GM12865 (cell line): ENCODE measurements at regions not wholly inside any gene's neighbourhood (a gene's known extent, or its start where the extent isn't known, plus 50 kb on each side); places are given as distances from the start of the nearest gene placed in this dataset.

Experiments
- DNase-seq: peaks from one replicate; pipeline ENCODE4 v3.0.0; 2010; ENCODE audit warnings: low read depth
- H3K4me3 ChIP-seq: 2 replicates; pipeline ENCODE4 v1.5.1; 2011; ENCODE audit warnings: mild to moderate bottlenecking, low read depth, low read length, control low read depth
- TF ChIP-seq, protein P1 (sequence below): IDR thresholded peaks from 2 replicates; pipeline ENCODE4 v1.5.1; 2011; ENCODE audit warnings: low read length, control low read depth, low read depth, inconsistent platforms; ENCODE audit not compliant: insufficient read depth; ENCODE audit errors: missing control alignments

DNA sequence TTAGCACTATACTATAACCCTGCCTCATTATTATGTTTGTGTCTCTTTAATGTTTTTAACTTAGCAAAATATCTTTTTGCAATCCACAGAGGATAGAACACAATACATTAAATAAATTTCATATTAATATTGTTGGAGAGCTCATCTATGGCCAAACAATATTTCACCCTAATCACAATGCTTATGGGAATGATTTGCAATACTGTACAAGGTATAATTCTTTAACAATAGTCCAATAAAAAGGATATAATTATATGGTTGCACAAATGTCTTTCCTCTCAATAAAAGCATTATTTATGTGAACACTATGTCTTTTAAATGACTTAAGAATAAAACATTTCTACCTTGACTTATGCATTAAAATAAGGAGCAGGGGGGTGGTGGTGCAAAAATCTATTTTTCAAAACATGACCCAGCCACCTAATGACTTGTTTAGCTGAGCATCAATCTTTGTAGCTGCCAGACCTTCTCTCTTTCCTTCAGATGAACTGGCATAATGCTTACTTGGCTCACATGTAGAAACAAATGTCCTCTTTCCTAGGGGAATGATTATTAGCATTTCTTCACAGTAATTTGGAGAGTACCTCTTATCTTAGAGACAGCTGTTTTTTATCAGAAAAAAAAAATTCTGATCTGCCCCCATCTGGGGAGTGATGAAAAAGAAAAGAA, 1933.6 kb upstream of the LRRTM1 start:
- TF ChIP-seq, protein P1, sequence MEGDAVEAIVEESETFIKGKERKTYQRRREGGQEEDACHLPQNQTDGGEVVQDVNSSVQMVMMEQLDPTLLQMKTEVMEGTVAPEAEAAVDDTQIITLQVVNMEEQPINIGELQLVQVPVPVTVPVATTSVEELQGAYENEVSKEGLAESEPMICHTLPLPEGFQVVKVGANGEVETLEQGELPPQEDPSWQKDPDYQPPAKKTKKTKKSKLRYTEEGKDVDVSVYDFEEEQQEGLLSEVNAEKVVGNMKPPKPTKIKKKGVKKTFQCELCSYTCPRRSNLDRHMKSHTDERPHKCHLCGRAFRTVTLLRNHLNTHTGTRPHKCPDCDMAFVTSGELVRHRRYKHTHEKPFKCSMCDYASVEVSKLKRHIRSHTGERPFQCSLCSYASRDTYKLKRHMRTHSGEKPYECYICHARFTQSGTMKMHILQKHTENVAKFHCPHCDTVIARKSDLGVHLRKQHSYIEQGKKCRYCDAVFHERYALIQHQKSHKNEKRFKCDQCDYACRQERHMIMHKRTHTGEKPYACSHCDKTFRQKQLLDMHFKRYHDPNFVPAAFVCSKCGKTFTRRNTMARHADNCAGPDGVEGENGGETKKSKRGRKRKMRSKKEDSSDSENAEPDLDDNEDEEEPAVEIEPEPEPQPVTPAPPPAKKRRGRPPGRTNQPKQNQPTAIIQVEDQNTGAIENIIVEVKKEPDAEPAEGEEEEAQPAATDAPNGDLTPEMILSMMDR = no peak
- H3K4me3 ChIP-seq = no peak overlapping the region
- no peak for DNase-seq

DNA sequence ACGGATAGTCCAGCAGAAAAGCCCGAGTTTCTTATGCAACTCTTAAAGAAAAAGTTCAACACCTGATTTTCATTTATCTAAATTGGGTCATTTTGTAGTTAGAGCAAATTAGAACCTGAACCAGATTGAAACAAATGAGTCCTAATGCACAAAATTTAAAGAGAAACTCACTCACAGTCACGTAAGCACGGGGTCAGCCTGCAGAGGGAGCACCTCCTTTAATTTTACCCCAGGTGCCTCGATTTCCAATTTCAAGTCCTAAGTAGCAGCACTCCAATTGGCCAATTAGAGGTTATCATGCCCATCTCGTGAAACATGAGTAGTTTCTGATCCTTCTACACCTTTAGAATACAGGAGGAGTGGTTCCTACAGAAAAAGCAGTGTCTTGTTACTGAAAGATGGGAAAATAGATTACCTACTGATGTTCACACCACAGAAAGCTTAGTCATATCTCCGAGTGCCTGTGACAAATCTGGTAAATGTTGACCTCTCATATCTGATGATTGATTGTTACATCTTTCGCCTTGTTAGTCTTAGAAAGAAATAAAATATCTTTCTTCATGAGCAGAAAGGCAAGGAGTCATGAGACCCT, 1929.8 kb upstream of the LRRTM1 start:
- no peak overlapping the region for H3K4me3 ChIP-seq
- TF ChIP-seq, protein P1 = no peak
- DNase-seq = no peak

DNA sequence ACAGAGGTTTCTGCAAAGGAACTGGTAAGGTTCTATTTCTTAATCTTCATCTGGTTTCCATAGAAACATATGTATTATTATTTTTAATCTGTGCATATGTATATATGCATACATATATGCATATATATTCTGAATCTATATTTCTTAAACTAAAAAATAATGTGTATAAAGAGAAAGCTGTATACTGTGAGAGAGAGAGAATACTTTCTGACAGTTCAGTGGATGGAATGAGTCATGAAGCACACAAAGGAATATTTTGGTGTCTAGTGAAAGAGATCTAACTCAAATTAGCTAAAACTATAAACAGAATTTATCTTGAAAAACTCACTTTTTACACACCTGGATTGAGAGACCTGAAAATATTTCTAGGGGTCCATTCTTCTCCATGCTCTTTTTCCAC, 1929.3 kb upstream of the LRRTM1 start:
- no peak for DNase-seq
- TF ChIP-seq, protein P1 = no peak
- H3K4me3 ChIP-seq = no peak overlapping the region

DNA sequence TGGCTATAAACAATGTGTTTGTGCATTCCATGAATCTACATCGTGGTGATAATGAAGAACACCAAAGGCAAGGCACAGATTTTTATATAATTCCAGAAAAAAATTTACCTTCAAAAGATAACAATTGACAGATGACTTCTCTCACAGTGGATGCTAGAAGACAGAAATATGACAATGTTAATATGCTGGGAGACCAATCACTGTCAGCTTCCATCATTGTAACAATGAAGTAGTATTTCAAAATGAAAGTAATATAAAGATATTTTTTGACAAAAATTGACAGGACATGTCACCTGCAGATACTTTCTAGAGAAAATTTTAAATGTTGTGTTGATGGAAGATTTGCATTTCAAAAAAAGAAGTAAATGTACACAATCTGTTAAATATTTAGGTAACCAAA, 1925.9 kb upstream of the LRRTM1 start:
- no peak overlapping the region for H3K4me3 ChIP-seq
- no peak for DNase-seq
- TF ChIP-seq, protein P1 = no peak

DNA sequence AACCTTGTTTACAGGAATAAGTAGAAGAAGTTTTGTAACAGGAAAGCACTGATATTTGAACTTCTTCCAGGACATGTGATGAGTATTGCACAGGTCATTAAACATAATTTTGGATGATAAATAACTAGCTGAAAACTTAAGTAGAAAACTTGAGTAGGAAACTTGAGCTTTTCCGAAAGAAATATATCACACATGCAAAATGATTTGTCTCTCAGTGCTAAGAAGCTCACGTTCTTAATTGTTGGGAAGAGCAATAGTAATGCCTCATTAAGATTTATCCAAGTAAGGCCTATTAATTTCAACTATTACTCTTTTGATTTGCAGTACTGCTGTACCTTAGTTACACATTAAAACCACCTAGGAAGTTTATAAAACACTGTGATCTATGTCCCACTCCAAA, 1921.9 kb upstream of the LRRTM1 start:
- TF ChIP-seq, protein P1 = no peak
- H3K4me3 ChIP-seq = no peak overlapping the region
- DNase-seq = no peak

DNA sequence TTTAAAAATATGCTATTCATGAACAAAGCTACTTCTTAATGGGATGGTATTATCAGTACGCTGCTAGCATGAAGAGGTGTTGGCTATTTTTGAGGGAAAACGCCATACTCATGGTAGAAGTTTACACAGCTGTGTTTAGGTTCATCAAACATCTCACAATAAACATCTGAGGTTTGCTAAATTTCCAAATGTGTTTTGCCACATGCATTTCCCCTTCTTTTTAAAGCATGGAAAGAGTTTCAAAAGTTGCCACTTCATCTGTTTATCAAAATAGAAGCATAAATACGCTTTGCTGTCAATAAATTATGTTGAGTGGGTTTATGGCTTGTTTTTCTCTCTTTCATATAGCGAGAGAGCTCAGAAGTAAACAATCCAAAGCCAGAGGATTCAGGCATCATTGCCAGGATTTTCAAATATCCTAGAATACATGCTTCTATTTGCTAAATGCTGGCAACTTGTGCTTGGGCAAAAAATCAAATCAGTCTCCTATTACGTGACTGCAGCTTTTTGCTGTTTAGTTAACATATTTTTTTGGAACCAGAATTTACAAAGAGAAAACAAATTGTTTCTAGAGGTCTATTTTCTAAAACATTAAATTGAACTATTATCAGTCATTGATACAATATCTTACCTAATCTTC, 1919.9 kb upstream of the LRRTM1 start:
- no peak for DNase-seq
- no peak overlapping the region for H3K4me3 ChIP-seq
- TF ChIP-seq, protein P1 = no peak
